Smooth muscle cell (in vitro differentiated cells): ENCODE measurements at regions not wholly inside any gene's neighbourhood (a gene's known extent, or its start where the extent isn't known, plus 50 kb on each side); places are given as distances from the start of the nearest gene placed in this dataset.

Experiments
- DNase-seq: peaks from one replicate; lab custom pipeline; 2025; ENCODE audit not compliant: unreplicated experiment; lab: John Stamatoyannopoulos, UW
- H2AFZ ChIP-seq: fragments of 200-600 bp; sonication (generic); 2 replicates; pipeline ENCODE4 v1.6.0; 2016; ENCODE audit warnings: antibody characterized with exemption, low read depth, mild to moderate bottlenecking
- H3F3A ChIP-seq: fragments of 200-600 bp; sonication (generic); 2 replicates; pipeline ENCODE4 v1.6.0; 2017; ENCODE audit warnings: antibody characterized with exemption, low read depth
- H3K27ac ChIP-seq: fragments of 200-600 bp; sonication (generic); 2 replicates; pipeline ENCODE4 v1.5.1; 2016; ENCODE audit warnings: low read depth, mild to moderate bottlenecking
- H3K27me3 ChIP-seq: fragments of 200-600 bp; sonication (generic); 2 replicates; pipeline ENCODE4 v1.6.1; 2016; ENCODE audit warnings: low read depth, mild to moderate bottlenecking
- H3K36me3 ChIP-seq: fragments of 200-600 bp; sonication (generic); 2 replicates; pipeline ENCODE4 v1.5.1; 2016; ENCODE audit warnings: low read depth
- H3K4me1 ChIP-seq: fragments of 200-600 bp; sonication (generic); 2 replicates; pipeline ENCODE4 v1.5.1; 2016; ENCODE audit warnings: low read depth
- H3K4me2 ChIP-seq: fragments of 200-600 bp; sonication (generic); 2 replicates; pipeline ENCODE4 v1.6.0; 2016; ENCODE audit warnings: mild to moderate bottlenecking
- H3K4me3 ChIP-seq: fragments of 200-600 bp; sonication (generic); 2 replicates; pipeline ENCODE4 v1.5.1; 2016; ENCODE audit warnings: mild to moderate bottlenecking
- H3K79me2 ChIP-seq: fragments of 200-600 bp; sonication (generic); 2 replicates; pipeline ENCODE4 v1.6.0; 2016; ENCODE audit warnings: low read depth, mild to moderate bottlenecking
- H3K9ac ChIP-seq: fragments of 200-600 bp; sonication (generic); 2 replicates; pipeline ENCODE4 v1.6.0; 2016; ENCODE audit warnings: low read depth
- H3K9me3 ChIP-seq: fragments of 200-600 bp; sonication (generic); replicated peaks from 2 replicates; pipeline ENCODE4 v1.5.1; 2016; ENCODE audit warnings: low read depth
- H4K20me1 ChIP-seq: fragments of 200-600 bp; sonication (generic); 2 replicates; pipeline ENCODE4 v1.6.0; 2016; ENCODE audit warnings: low read depth
- WGBS: methylation state at CpG from one replicate; pipeline ENCODE4 v1.1.7; 2016; ENCODE audit warnings: low lambda C conversion rate; 5-methylcytosine and 5-hydroxymethylcytosine counted together
- TF ChIP-seq, protein P1 (sequence below): fragments of 200-600 bp; sonication (generic); IDR thresholded peaks from 2 replicates; pipeline ENCODE4 v1.5.1; 2017; ENCODE audit warnings: borderline replicate concordance, mild to moderate bottlenecking, antibody characterized with exemption; ENCODE audit not compliant: insufficient read depth, poor library complexity, severe bottlenecking

DNA sequence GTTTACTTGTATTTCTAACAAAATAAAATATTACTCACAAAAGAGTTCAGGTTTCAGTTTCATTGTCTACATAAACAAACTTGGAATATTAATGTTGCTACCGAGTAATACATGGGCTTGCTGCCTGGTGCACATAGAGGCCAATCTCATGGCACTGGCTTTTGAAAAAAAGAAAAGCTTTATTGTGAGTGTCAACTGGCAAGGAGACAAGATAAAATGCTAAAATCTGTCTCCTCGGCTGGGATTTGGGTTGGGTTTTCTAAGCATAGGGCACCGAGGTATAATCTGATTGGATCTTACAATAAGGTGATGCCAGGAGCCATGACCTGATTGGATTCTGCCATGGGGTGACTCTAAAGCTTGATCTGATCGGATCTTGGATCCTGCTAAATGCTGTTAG, 1519.9 kb upstream of the MIR17HG start:
- WGBS, result 94% methylated on average over 4 of the region's 4 CpGs
- Histone ChIP-seq H3K36me3 (no peaks in the 10 kb centered on the region), H3K27me3 (no peaks in the 10 kb centered on the region), H3K27ac (no peak overlapping the region), H3K4me3 (no peak overlapping the region), H3F3A (no peaks in the 10 kb centered on the region), H3K9me3 (no peaks in the 10 kb centered on the region), H2AFZ (no peak overlapping the region), H4K20me1 (no peaks in the 10 kb centered on the region), H3K9ac (no peak overlapping the region), H3K79me2 (no peaks in the 10 kb centered on the region), H3K4me2 (no peak overlapping the region), H3K4me1 (no peaks in the 10 kb centered on the region)
- DNase-seq, result no peak
- TF ChIP-seq, protein P1, sequence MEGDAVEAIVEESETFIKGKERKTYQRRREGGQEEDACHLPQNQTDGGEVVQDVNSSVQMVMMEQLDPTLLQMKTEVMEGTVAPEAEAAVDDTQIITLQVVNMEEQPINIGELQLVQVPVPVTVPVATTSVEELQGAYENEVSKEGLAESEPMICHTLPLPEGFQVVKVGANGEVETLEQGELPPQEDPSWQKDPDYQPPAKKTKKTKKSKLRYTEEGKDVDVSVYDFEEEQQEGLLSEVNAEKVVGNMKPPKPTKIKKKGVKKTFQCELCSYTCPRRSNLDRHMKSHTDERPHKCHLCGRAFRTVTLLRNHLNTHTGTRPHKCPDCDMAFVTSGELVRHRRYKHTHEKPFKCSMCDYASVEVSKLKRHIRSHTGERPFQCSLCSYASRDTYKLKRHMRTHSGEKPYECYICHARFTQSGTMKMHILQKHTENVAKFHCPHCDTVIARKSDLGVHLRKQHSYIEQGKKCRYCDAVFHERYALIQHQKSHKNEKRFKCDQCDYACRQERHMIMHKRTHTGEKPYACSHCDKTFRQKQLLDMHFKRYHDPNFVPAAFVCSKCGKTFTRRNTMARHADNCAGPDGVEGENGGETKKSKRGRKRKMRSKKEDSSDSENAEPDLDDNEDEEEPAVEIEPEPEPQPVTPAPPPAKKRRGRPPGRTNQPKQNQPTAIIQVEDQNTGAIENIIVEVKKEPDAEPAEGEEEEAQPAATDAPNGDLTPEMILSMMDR, result no peak

DNA sequence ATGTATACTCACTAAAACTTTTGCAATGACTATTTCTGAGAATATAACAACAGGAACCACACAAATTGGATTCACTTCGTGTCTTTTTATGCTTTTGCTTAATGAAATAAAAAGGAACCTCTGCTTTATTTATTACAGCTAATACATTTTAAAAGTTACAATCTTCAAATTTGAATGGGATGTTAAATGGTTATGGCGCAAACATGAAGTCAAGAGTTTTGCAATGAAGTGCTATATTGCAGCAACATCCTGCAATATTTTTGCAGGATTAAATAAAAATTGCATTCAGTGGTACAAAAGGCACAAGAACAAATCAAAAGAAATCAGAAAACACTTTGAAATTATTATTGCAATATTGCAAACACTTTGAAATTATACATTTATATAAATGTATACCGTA, 1519.0 kb upstream of the MIR17HG start:
- 95% methylated on average over 3 of the region's 3 CpGs for WGBS

DNA sequence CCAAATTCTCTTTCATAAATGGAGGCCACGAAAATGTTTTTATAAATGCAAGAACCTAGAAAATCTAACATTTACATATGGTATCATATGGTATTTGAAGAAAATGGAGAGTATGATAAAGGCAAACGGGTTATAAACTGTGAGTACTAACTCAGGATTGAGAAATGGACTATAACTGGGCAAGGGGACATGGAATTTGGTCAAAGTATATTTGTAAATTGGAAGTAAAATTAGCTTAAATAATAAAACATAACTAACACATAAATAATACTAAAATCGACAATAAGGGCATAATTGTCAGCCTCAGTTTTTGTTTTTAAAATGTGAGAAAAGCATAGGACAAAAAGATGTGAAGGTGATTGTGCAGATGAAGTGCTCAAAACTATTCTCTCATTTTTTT, 1516.3 kb upstream of the MIR17HG start:
- TF ChIP-seq, protein P1, result no peak
- WGBS, result 77% methylated on average over 3 of the region's 3 CpGs
- Histone ChIP-seq H3K9me3 (no peaks in the 10 kb centered on the region), H4K20me1 (no peaks in the 10 kb centered on the region), H3K9ac (no peak overlapping the region), H3K27ac (no peak overlapping the region), H3K36me3 (no peaks in the 10 kb centered on the region), H3F3A (no peaks in the 10 kb centered on the region), H3K4me1 (no peaks in the 10 kb centered on the region), H3K27me3 (no peaks in the 10 kb centered on the region), H3K79me2 (no peaks in the 10 kb centered on the region), H3K4me3 (no peak overlapping the region), H2AFZ (no peak overlapping the region), H3K4me2 (no peak overlapping the region)
- no peak for DNase-seq

More for the DNA sequence above, 1519.0 kb upstream of the MIR17HG start:
- no peak for DNase-seq
- TF ChIP-seq, protein P1, result no peak
- no peaks in the 10 kb centered on the region for H3K4me1 ChIP-seq
- H2AFZ ChIP-seq, result no peak overlapping the region
- no peaks in the 10 kb centered on the region for H3F3A ChIP-seq
- no peak overlapping the region for H3K9ac ChIP-seq
- H3K27ac ChIP-seq, result no peak overlapping the region
- no peak overlapping the region for H3K4me3 ChIP-seq
- no peaks in the 10 kb centered on the region for H3K9me3 ChIP-seq
- no peaks in the 10 kb centered on the region for H4K20me1 ChIP-seq
- H3K79me2 ChIP-seq, result no peaks in the 10 kb centered on the region
- H3K36me3 ChIP-seq, result no peaks in the 10 kb centered on the region
- H3K27me3 ChIP-seq, result no peaks in the 10 kb centered on the region
- H3K4me2 ChIP-seq, result no peak overlapping the region

DNA sequence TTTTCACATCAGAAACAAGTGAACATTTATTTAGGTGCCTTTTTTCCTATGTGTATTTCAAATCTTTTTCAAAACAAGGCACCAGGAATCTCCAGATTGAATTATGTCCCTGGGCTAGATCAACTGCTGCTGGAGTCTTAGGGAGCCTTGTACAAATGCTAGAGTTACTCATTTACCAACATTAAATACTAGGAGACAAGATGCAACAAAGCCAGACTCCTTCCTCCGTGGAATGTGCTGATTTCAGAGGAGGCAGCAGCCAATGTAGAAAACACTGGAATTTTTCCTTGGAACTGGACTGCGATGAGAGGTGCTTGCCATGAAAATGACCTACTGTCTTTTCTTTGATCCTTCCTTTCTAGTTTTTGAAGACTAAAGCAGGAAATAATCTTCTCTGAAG, 1514.7 kb upstream of the MIR17HG start:
- H4K20me1 ChIP-seq, result no peaks in the 10 kb centered on the region
- DNase-seq, result no peak
- no peaks in the 10 kb centered on the region for H3K79me2 ChIP-seq
- H3K27me3 ChIP-seq, result no peaks in the 10 kb centered on the region
- no peak overlapping the region for H2AFZ ChIP-seq
- H3K9me3 ChIP-seq, result no peaks in the 10 kb centered on the region
- H3K4me1 ChIP-seq, result no peaks in the 10 kb centered on the region
- WGBS, result 60% methylated on average over 2 of the region's 2 CpGs
- H3K4me2 ChIP-seq, result no peak overlapping the region
- H3K4me3 ChIP-seq, result no peak overlapping the region
- no peak overlapping the region for H3K9ac ChIP-seq
- no peaks in the 10 kb centered on the region for H3K36me3 ChIP-seq
- H3F3A ChIP-seq, result no peaks in the 10 kb centered on the region
- no peak overlapping the region for H3K27ac ChIP-seq
- TF ChIP-seq, protein P1, result no peak
